ENCODE measurements at regions not wholly inside any gene's neighbourhood (a gene's known extent, or its start where the extent isn't known, plus 50 kb on each side); places are given as distances from the start of the nearest gene placed in this dataset.

GRCh38 chr22:47300698-47301405, 538.4 kb downstream of the TBC1D22A start:
- no peak for DNase-seq

- no peak for DNase-seq
Observed at GRCh38 chr22:47299863-47300697, 537.6 kb downstream of the TBC1D22A start.

GRCh38 chr22:47299211-47299862, 536.9 kb downstream of the TBC1D22A start:
- DNase-seq, result no peak

- DNase-seq, result no peak
Observed at GRCh38 chr22:47298017-47298785, 535.8 kb downstream of the TBC1D22A start.

- no peak for DNase-seq
Observed at GRCh38 chr22:47297261-47298016, 535.0 kb downstream of the TBC1D22A start.

GRCh38 chr22:47296405-47297260, 534.2 kb downstream of the TBC1D22A start:
- no peak for DNase-seq

GRCh38 chr22:47295982-47296381, 533.5 kb downstream of the TBC1D22A start:
- no peak for DNase-seq

GRCh38 chr22:47295226-47295901, 532.9 kb downstream of the TBC1D22A start:
- DNase-seq, result no peak

GRCh38 chr22:47294576-47294975, 532.1 kb downstream of the TBC1D22A start:
- DNase-seq, result no peak

GRCh38 chr22:47294222-47294532, 531.7 kb downstream of the TBC1D22A start:
- no peak for DNase-seq

- no peak for DNase-seq
Observed at GRCh38 chr22:47293368-47294221, 531.1 kb downstream of the TBC1D22A start.

- DNase-seq, result no peak
Observed at GRCh38 chr22:47292546-47293320, 530.3 kb downstream of the TBC1D22A start.

GRCh38 chr22:47291565-47292495, 529.4 kb downstream of the TBC1D22A start:
- no peak for DNase-seq

GRCh38 chr22:47290706-47291430, 528.4 kb downstream of the TBC1D22A start:
- no peak for DNase-seq

GRCh38 chr22:47289336-47289985, 527.0 kb downstream of the TBC1D22A start:
- no peak for DNase-seq

- DNase-seq, result no peak
Observed at GRCh38 chr22:47288680-47289079, 526.2 kb downstream of the TBC1D22A start.
